NB4 (cell line): ENCODE measurements at regions not wholly inside any gene's neighbourhood (a gene's known extent, or its start where the extent isn't known, plus 50 kb on each side); places are given as distances from the start of the nearest gene placed in this dataset.

ENCODE experiments used
- POLR2A ChIP-seq: IDR thresholded peaks from 2 replicates; pipeline ENCODE4 v1.6.1; 2011; ENCODE audit warnings: mild to moderate bottlenecking; ENCODE audit not compliant: insufficient read length; ENCODE audit errors: extremely low read depth
- TF ChIP-seq, protein P1 (sequence below): IDR thresholded peaks from one replicate; pipeline ENCODE4 v1.5.1; 2012; ENCODE audit warnings: low read depth, low read length

DNA sequence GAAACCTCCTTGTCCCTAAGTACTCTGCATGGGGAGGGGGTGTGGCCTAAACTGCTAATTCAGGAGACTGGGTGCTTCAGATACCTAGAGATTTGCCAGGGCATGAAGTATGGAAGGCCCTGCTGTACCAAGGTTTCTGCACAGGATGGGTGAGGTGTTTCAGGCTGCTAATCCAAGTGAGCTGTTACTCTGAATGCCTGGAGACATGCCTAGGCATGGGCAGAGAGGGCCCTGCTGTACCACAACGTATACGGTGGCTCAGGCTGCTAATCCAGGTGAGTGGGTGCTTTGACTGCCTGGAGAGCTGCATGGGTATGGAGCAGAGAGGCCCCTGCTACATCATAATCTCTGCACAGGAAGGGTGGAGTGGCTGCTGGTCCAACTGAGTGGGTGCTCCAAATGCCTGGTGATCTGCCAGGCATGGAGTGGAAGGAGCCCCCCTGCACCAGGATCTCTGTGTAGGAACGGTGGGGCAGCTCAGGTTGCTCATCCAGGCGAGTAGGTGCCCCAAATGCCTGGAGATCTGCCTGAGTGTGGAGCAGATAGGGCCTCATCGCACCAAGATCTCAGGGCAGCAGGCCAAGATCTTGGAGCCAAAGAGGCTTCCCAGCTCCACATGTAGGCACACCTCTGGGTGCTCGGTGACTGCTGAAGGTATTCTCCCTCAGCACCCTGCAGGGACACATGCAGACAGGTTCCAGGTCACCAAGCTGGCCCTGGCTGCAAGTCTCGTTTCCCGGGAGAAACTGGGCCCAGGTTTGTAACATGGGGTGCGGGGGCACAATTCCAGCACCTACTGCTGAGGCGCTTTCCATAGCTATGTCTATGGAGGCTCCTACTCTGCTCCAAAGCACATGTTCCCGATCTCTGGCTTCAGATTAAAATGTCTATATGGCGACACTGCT, 252.5 kb upstream of the PLXNA2 start:
- TF ChIP-seq, protein P1, sequence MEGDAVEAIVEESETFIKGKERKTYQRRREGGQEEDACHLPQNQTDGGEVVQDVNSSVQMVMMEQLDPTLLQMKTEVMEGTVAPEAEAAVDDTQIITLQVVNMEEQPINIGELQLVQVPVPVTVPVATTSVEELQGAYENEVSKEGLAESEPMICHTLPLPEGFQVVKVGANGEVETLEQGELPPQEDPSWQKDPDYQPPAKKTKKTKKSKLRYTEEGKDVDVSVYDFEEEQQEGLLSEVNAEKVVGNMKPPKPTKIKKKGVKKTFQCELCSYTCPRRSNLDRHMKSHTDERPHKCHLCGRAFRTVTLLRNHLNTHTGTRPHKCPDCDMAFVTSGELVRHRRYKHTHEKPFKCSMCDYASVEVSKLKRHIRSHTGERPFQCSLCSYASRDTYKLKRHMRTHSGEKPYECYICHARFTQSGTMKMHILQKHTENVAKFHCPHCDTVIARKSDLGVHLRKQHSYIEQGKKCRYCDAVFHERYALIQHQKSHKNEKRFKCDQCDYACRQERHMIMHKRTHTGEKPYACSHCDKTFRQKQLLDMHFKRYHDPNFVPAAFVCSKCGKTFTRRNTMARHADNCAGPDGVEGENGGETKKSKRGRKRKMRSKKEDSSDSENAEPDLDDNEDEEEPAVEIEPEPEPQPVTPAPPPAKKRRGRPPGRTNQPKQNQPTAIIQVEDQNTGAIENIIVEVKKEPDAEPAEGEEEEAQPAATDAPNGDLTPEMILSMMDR: no peak
- TF ChIP-seq POLR2A: no peak
